Liver (tissue), 8 donors: ENCODE measurements at regions not wholly inside any gene's neighbourhood (a gene's known extent, or its start where the extent isn't known, plus 50 kb on each side); places are given as distances from the start of the nearest gene placed in this dataset.
A peak's percentile ranks its signal among the peaks of the same experiment; 100 is the strongest.

Experiments
- DNase-seq: peaks from one replicate; pipeline ENCODE4 v3.0.0-alpha.2; 2017; ENCODE audit warnings: low spot score
- H3K27ac ChIP-seq, 2 donors: one replicate each; pipeline ENCODE4 v1.7.0; 2013; ENCODE audit warnings: inconsistent platforms in 2 of 2, low read length in 2 of 2, control low read depth in 1 of 2, low read depth in 1 of 2, mild to moderate bottlenecking in 1 of 2
- H3K27me3 ChIP-seq, 4 donors: one replicate each; pipeline versions ENCODE4 v1.6.1 to v1.7.0; 2013; ENCODE audit warnings: low read length in 3 of 4, inconsistent platforms in 1 of 4, mild to moderate bottlenecking in 1 of 4, moderate library complexity in 1 of 4; ENCODE audit not compliant: control insufficient read depth in 4 of 4, insufficient read depth in 4 of 4
- H3K36me3 ChIP-seq, 4 donors: one replicate each; pipeline versions ENCODE4 v1.6.1 to v1.7.0; 2013; ENCODE audit warnings: low read length in 3 of 4, mild to moderate bottlenecking in 3 of 4, low read depth in 1 of 4, moderate library complexity in 1 of 4; ENCODE audit not compliant: control insufficient read depth in 4 of 4, insufficient read depth in 3 of 4
- H3K4me1 ChIP-seq, 4 donors: one replicate each; pipeline versions ENCODE4 v1.6.1 to v1.7.0; 2013; ENCODE audit warnings: low read length in 3 of 4, mild to moderate bottlenecking in 3 of 4, moderate library complexity in 1 of 4; ENCODE audit not compliant: control insufficient read depth in 4 of 4, insufficient read depth in 4 of 4
- H3K4me3 ChIP-seq, 3 donors: one replicate each; pipeline versions ENCODE4 v1.6.1 to v1.7.0; 2013; ENCODE audit warnings: low read length in 3 of 3, control low read depth in 1 of 3, low read depth in 1 of 3, mild to moderate bottlenecking in 1 of 3
- H3K9ac ChIP-seq, 2 donors: one replicate each; pipeline ENCODE4 v1.7.0; 2013; ENCODE audit warnings: low read length in 2 of 2, mild to moderate bottlenecking in 2 of 2, moderate library complexity in 2 of 2, control low read depth in 1 of 2, low read depth in 1 of 2
- H3K9me3 ChIP-seq, 4 donors: one replicate each; pipeline versions ENCODE4 v1.6.1 to v1.7.0; 2013; ENCODE audit warnings: low read length in 3 of 4; ENCODE audit not compliant: control insufficient read depth in 4 of 4
- FOXA1 ChIP-seq: IDR thresholded peaks from 2 replicates; pipeline ENCODE4 v1.6.1; 2016; ENCODE audit warnings: antibody characterized with exemption
- HNF4G ChIP-seq: IDR thresholded peaks from 2 replicates; pipeline ENCODE4 v1.6.1; 2016; ENCODE audit warnings: antibody characterized with exemption
- JUND ChIP-seq, 2 donors: IDR thresholded peaks; 2 replicates each; pipeline ENCODE4 v1.6.1; 2016; ENCODE audit warnings: antibody characterized with exemption in 2 of 2
- NR2F2 ChIP-seq: IDR thresholded peaks from 2 replicates; pipeline ENCODE4 v1.6.1; 2016; ENCODE audit warnings: antibody characterized with exemption
- RAD21 ChIP-seq, 2 donors: IDR thresholded peaks; 2 replicates each; pipeline ENCODE4 v1.6.1; 2016; ENCODE audit warnings: antibody characterized with exemption in 2 of 2, mild to moderate bottlenecking in 2 of 2
- YY1 ChIP-seq: IDR thresholded peaks from 2 replicates; pipeline ENCODE4 v1.6.1; 2016; ENCODE audit warnings: antibody characterized with exemption, mild to moderate bottlenecking
- WGBS: extraction: QIAGEN DNeasy Blood & Tissue Kit; methylation state at CpG from one replicate; pipeline ENCODE4 v1.1.7; 2013; 5-methylcytosine and 5-hydroxymethylcytosine counted together
- TF ChIP-seq, protein P1 (sequence below): IDR thresholded peaks from 2 replicates; pipeline ENCODE4 v1.6.1; 2016; ENCODE audit warnings: antibody characterized with exemption, mild to moderate bottlenecking
- TF ChIP-seq, protein P2 (sequence below): fragments of 150-350 bp; IDR thresholded peaks from 2 replicates; pipeline ENCODE4 v1.5.1; 2017; ENCODE audit warnings: improper control_type of control experiment, low read depth, low read length; ENCODE audit not compliant: missing input control
- TF ChIP-seq, protein P3 (sequence below): IDR thresholded peaks from 2 replicates; pipeline ENCODE4 v1.6.1; 2016; ENCODE audit warnings: antibody characterized with exemption
- donor health status: healthy.
- donor health status: healthy.
- donor health status: healthy.
- donor health status: healthy.
- donor health status: healthy.

DNA sequence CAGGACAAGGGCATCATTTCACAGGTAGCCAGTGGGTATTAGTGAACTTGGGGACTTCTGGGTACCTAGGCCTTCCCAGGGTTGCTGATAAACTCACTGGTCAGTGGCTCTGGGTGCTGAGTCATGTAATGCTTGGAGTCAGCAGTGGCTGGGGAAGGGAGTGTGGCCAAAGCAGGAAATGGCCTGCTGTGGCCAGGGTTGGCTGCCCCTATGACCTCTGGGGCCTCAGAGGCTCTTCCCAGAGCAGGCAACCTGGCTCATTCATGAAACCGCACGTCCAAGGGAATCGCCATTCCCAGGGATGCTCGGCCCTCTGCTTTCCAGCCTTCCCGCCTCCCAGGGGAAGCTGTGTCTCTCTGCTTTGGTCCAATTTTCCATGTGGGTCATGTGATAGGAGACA is 294.9 kb downstream of the DYSF start:
- Histone ChIP-seq H3K27me3 (no peaks in the 10 kb centered on the region), H3K4me3 (no peak overlapping the region), H3K36me3 (no peaks in the 10 kb centered on the region), H3K4me1 (no peaks in the 10 kb centered on the region), H3K9me3 (peaks cover 0 to 2% (median 1%) of the 10 kb centered on the region in 4 donors), H3K9ac (no peak overlapping the region), H3K27ac (no peak overlapping the region)
- WGBS: 83% methylated on average over 5 of the region's 5 CpGs
- no peak for DNase-seq
- TF ChIP-seq, protein P1, sequence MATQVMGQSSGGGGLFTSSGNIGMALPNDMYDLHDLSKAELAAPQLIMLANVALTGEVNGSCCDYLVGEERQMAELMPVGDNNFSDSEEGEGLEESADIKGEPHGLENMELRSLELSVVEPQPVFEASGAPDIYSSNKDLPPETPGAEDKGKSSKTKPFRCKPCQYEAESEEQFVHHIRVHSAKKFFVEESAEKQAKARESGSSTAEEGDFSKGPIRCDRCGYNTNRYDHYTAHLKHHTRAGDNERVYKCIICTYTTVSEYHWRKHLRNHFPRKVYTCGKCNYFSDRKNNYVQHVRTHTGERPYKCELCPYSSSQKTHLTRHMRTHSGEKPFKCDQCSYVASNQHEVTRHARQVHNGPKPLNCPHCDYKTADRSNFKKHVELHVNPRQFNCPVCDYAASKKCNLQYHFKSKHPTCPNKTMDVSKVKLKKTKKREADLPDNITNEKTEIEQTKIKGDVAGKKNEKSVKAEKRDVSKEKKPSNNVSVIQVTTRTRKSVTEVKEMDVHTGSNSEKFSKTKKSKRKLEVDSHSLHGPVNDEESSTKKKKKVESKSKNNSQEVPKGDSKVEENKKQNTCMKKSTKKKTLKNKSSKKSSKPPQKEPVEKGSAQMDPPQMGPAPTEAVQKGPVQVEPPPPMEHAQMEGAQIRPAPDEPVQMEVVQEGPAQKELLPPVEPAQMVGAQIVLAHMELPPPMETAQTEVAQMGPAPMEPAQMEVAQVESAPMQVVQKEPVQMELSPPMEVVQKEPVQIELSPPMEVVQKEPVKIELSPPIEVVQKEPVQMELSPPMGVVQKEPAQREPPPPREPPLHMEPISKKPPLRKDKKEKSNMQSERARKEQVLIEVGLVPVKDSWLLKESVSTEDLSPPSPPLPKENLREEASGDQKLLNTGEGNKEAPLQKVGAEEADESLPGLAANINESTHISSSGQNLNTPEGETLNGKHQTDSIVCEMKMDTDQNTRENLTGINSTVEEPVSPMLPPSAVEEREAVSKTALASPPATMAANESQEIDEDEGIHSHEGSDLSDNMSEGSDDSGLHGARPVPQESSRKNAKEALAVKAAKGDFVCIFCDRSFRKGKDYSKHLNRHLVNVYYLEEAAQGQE: peak; percentile 37
- TF ChIP-seq RAD21 (IDR thresholded peaks at IDR 0.05): no peak
- TF ChIP-seq FOXA1: no peak
- no peak for TF ChIP-seq HNF4G
- TF ChIP-seq, protein P2, sequence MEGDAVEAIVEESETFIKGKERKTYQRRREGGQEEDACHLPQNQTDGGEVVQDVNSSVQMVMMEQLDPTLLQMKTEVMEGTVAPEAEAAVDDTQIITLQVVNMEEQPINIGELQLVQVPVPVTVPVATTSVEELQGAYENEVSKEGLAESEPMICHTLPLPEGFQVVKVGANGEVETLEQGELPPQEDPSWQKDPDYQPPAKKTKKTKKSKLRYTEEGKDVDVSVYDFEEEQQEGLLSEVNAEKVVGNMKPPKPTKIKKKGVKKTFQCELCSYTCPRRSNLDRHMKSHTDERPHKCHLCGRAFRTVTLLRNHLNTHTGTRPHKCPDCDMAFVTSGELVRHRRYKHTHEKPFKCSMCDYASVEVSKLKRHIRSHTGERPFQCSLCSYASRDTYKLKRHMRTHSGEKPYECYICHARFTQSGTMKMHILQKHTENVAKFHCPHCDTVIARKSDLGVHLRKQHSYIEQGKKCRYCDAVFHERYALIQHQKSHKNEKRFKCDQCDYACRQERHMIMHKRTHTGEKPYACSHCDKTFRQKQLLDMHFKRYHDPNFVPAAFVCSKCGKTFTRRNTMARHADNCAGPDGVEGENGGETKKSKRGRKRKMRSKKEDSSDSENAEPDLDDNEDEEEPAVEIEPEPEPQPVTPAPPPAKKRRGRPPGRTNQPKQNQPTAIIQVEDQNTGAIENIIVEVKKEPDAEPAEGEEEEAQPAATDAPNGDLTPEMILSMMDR: no peak
- TF ChIP-seq NR2F2: peak; percentile 84

DNA sequence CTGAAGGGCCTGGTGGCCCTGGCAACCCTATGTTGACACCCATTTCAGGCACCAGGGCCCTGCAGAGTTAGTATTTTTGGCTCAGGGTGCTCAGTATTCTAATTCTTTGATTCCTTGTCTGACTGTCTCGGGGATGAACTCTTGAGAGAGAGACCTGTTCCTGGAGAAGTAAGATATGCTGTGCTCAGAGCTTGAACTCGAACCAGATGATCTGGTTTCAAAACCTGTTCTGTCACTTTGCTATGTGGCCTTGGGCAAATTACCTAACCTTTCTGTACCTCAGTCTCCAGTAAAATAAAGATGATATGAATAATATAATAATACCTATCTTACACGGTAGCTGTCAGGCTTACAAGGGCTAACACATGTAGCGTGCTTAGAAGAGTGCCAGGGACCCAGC is 294.2 kb downstream of the DYSF start:
- DNase-seq: no peak
- TF ChIP-seq, protein P3, sequence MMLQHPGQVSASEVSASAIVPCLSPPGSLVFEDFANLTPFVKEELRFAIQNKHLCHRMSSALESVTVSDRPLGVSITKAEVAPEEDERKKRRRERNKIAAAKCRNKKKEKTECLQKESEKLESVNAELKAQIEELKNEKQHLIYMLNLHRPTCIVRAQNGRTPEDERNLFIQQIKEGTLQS: no peak
- TF ChIP-seq, protein P1: no peak
- no peak for TF ChIP-seq YY1
- TF ChIP-seq RAD21 (IDR thresholded peaks at IDR 0.05): no peak
- TF ChIP-seq, protein P2: no peak
- TF ChIP-seq JUND (IDR thresholded peaks at IDR 0.05): no peak
- Histone ChIP-seq H3K9ac (no peak overlapping the region), H3K4me3 (no peak overlapping the region), H3K36me3 (no peaks in the 10 kb centered on the region), H3K27ac (no peak overlapping the region), H3K4me1 (no peaks in the 10 kb centered on the region), H3K27me3 (no peaks in the 10 kb centered on the region), H3K9me3 (peaks cover 0 to 2% (median 1%) of the 10 kb centered on the region in 4 donors)
- WGBS: 91% methylated on average over 4 of the region's 4 CpGs
